HepG2 (cell line): ENCODE measurements at regions not wholly inside any gene's neighbourhood (a gene's known extent, or its start where the extent isn't known, plus 50 kb on each side); places are given as distances from the start of the nearest gene placed in this dataset.

Experiments used
- ATAC-seq: fragments of 200-7000 bp; cut with Tn5 transposase; 3 replicates; pipeline ENCODE4 v1.9.1; 2020; ENCODE audit warnings: mild to moderate bottlenecking, moderate library complexity
- BruUV-seq: library from RNA; stranded (reverse); fragments of 400-500 nt; replicated peaks from 2 replicates; lab custom pipeline; 2021; lab: Mats Ljungman, UMichigan
- CTCF ChIA-PET: fragments of 300-600 bp; formaldehyde crosslinking; extraction: SDS; loops from one replicate; lab custom pipeline; 2021; ENCODE audit warnings: low total read pairs, inconsistent platforms, low intra/inter-chr PET ratio; lab: Yijun Ruan, JAX
- POLR2A ChIA-PET: fragments of 350-600 bp; sonication (Branson Sonifier 250); formaldehyde crosslinking; loops from one replicate; lab custom pipeline; 2020; ENCODE audit warnings: antibody characterized with exemption, inconsistent platforms; lab: Yijun Ruan, JAX
- DNase-seq: peaks from one replicate; pipeline ENCODE4 v3.0.0-alpha.2; 2015; ENCODE audit warnings: low spot score
- FAIRE-seq: peaks from 3 replicates; lab custom pipeline; 2011; peaks lifted over from hg19 to GRCh38; lab: Jason Lieb, UNC
- H2AFZ ChIP-seq: one replicate; pipeline ENCODE4 v1.6.1; 2011; ENCODE audit warnings: low read length, inconsistent platforms
- H3K27ac ChIP-seq: fragments of 300-600 bp; 3 replicates; pipeline ENCODE4 v1.8.0; 2011; ENCODE audit warnings: mixed run types, mild to moderate bottlenecking, mixed read lengths, low read length, inconsistent platforms; ENCODE audit not compliant: insufficient read depth; ENCODE audit errors: extremely low read length
- H3K27me3 ChIP-seq, 2 experiments: fragments of 200-600 bp in 1 of 2; 2 replicates in 1 of 2; 3 replicates in 1 of 2; pipeline versions ENCODE4 v1.6.0 to v1.8.0; 2011; ENCODE audit warnings: low read length in 2 of 2, mild to moderate bottlenecking in 2 of 2, moderate library complexity in 2 of 2, inconsistent platforms in 1 of 2; ENCODE audit not compliant: insufficient read depth in 2 of 2, control insufficient read depth in 1 of 2
- H3K36me3 ChIP-seq, 2 experiments: fragments of 200-600 bp in 1 of 2; replicated peaks in 1 of 2; 2 replicates in 1 of 2; 3 replicates in 1 of 2; pipeline versions ENCODE4 v1.5.1 to v1.8.0; 2011; ENCODE audit warnings: low read length in 2 of 2, inconsistent platforms in 1 of 2; ENCODE audit not compliant: insufficient read depth in 2 of 2, control insufficient read depth in 1 of 2
- H3K4me1 ChIP-seq: 2 replicates; pipeline ENCODE4 v1.5.1; 2012; ENCODE audit warnings: low read length, inconsistent platforms; ENCODE audit not compliant: insufficient read depth
- H3K4me2 ChIP-seq: 2 replicates; pipeline ENCODE4 v1.6.0; 2011; ENCODE audit warnings: low read depth, low read length, inconsistent platforms
- H3K4me3 ChIP-seq, 3 experiments: fragments of 200-600 bp in 1 of 3; sonication (generic), shearing (Covaris generic) in 1 of 3; replicated peaks in 1 of 3; 2 replicates each; pipeline ENCODE4 v1.5.1; 2011 to 2016; ENCODE audit warnings: low read length in 3 of 3, inconsistent platforms in 2 of 3, low read depth in 2 of 3, mild to moderate bottlenecking in 2 of 3, control low read depth in 1 of 3, mixed read lengths in 1 of 3; ENCODE audit not compliant: insufficient read depth in 1 of 3
- H3K79me2 ChIP-seq: one replicate; pipeline ENCODE4 v1.6.1; 2011; ENCODE audit warnings: low read length, inconsistent platforms; ENCODE audit not compliant: insufficient read depth
- H3K9ac ChIP-seq: 2 replicates; pipeline ENCODE4 v1.6.0; 2011; ENCODE audit warnings: mild to moderate bottlenecking, low read depth, low read length, inconsistent platforms; ENCODE audit not compliant: insufficient read depth
- H3K9me3 ChIP-seq: 2 replicates; pipeline ENCODE4 v1.5.1; 2012; ENCODE audit warnings: mild to moderate bottlenecking, low read length
- H4K20me1 ChIP-seq: 2 replicates; pipeline ENCODE4 v1.6.0; 2011; ENCODE audit warnings: inconsistent platforms, mild to moderate bottlenecking, low read length, moderate library complexity; ENCODE audit not compliant: insufficient read depth
- HNRNPK ChIP-seq: fragments of 200-400 bp; formaldehyde crosslinking; IDR thresholded peaks from 2 replicates; pipeline ENCODE4 v1.6.1; 2018; ENCODE audit warnings: low read length, low read depth, moderate library complexity, mild to moderate bottlenecking; ENCODE audit not compliant: poor library complexity, severe bottlenecking
- PAF1 ChIP-seq: IDR thresholded peaks from 2 replicates; pipeline ENCODE4 v1.6.1; 2016; ENCODE audit warnings: missing genetic modification reagents, missing compliant biosample characterization
- PCBP2 ChIP-seq: fragments of 200-400 bp; formaldehyde crosslinking; optimal IDR thresholded peaks from 2 replicates; pipeline ENCODE3; 2018; ENCODE audit warnings: low read length, low read depth; ENCODE audit not compliant: poor library complexity, severe bottlenecking
- SIX1 ChIP-seq: sonication (generic); formaldehyde crosslinking; IDR thresholded peaks from 2 replicates; pipeline ENCODE4 v1.4.0; 2020; ENCODE audit warnings: missing genetic modification reagents, borderline replicate concordance
- SSRP1 ChIP-seq: IDR thresholded peaks from 2 replicates; pipeline ENCODE4 v1.6.1; 2016; ENCODE audit warnings: control low read depth
- TEAD3 ChIP-seq: optimal IDR thresholded peaks from 2 replicates; pipeline ENCODE3; 2016; ENCODE audit warnings: borderline replicate concordance
- ZBTB49 ChIP-seq: sonication (generic); formaldehyde crosslinking; IDR thresholded peaks from 2 replicates; pipeline ENCODE4 v1.4.0; 2020; ENCODE audit warnings: missing genetic modification reagents, borderline replicate concordance
- ZSCAN21 ChIP-seq: sonication (generic); formaldehyde crosslinking; IDR thresholded peaks from 2 replicates; pipeline ENCODE4 v1.8.0; 2022; ENCODE audit warnings: mild to moderate bottlenecking, missing genetic modification reagents, moderate library complexity, borderline replicate concordance
- WGBS: methylation state at CpG from one replicate; pipeline ENCODE4 v1.1.6; 2017; ENCODE audit warnings: low lambda C conversion rate; 5-methylcytosine and 5-hydroxymethylcytosine counted together
- in situ Hi-C: cut with HindIII; loops from 2 replicates; pipeline ENCODE4 v1.10.0; 2017; ENCODE audit warnings: low pct_unique_long_range_greater_than_20kb; ENCODE audit not compliant: extremely low pct_ligation_motif_present
- intact Hi-C: fragments of 100-400 bp; cut with micrococcal nuclease; formaldehyde crosslinking; loops from one replicate; pipeline ENCODE4 v1.10.0; 2022; ENCODE audit not compliant: unreplicated experiment
- TF ChIP-seq, protein P1 (sequence below): sonication (generic); formaldehyde crosslinking; IDR thresholded peaks from 2 replicates; pipeline ENCODE4 v1.8.1; 2022; ENCODE audit warnings: low read depth, mild to moderate bottlenecking, missing genetic modification reagents

DNA sequence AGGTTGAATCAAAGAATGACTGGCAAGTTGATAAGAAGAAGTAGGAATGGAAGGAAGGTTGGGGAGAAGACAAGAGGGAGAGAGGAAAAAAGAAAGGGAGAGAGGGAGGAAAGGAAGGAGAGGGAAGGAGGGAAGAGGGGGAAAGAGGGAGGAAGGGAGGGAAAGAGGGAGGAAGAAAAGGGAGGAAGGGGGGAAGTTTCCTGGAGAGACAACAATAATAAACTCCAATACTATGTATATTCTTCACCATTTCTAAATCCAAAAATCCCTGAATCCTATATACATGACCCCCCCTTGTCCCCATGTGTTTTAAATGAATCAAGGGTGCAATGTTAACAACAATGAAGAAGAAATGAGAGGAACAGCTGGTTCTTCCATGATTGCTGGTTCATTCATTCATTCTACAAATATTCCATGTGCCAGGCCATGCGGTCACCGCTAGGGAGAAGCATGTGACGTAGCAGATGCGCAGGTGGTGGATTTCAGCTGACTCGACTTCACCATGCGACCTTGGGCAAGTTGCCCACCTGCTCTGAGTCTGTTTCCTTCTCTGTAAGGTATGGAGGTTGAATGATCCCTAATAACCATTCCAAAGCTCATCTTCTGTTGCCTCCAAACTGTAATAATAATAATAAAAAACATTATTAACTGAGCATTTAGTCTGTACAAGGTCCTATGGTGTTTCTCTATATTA, 77.6 kb downstream of the EN1 start:
- FAIRE-seq = no peak
- 47% methylated on average over 6 of the region's 6 CpGs for WGBS
- Histone ChIP-seq H4K20me1 (no peaks in the 10 kb centered on the region), H3K27ac (no peak overlapping the region), H3K36me3 (no peaks in the 10 kb centered on the region), H3K4me1 (peaks cover 6% of the 10 kb centered on the region), H3K9me3 (no peaks in the 10 kb centered on the region), H3K79me2 (no peaks in the 10 kb centered on the region), H3K4me2 (no peak overlapping the region), H3K9ac (no peak overlapping the region), H2AFZ (no peak overlapping the region), H3K4me3 (no peak overlapping the region), H3K27me3 (peaks cover 0 to 10% of the 10 kb centered on the region in 2 experiments; a peak in 3 of 5 replicates)
- no peak for TF ChIP-seq SSRP1 (CRISPR knock-in tag)
- peak; percentile 68 for TF ChIP-seq PCBP2
- no peak for TF ChIP-seq TEAD3 (CRISPR knock-in tag)
- no peak for TF ChIP-seq PAF1 (CRISPR knock-in tag)
- TF ChIP-seq HNRNPK = peak; percentile 95
- TF ChIP-seq ZBTB49 (CRISPR knock-in tag) = no peak
- TF ChIP-seq, protein P1, sequence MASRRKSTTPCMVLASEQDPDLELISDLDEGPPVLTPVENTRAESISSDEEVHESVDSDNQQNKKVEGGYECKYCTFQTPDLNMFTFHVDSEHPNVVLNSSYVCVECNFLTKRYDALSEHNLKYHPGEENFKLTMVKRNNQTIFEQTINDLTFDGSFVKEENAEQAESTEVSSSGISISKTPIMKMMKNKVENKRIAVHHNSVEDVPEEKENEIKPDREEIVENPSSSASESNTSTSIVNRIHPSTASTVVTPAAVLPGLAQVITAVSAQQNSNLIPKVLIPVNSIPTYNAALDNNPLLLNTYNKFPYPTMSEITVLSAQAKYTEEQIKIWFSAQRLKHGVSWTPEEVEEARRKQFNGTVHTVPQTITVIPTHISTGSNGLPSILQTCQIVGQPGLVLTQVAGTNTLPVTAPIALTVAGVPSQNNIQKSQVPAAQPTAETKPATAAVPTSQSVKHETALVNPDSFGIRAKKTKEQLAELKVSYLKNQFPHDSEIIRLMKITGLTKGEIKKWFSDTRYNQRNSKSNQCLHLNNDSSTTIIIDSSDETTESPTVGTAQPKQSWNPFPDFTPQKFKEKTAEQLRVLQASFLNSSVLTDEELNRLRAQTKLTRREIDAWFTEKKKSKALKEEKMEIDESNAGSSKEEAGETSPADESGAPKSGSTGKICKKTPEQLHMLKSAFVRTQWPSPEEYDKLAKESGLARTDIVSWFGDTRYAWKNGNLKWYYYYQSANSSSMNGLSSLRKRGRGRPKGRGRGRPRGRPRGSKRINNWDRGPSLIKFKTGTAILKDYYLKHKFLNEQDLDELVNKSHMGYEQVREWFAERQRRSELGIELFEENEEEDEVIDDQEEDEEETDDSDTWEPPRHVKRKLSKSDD = no peak
- TF ChIP-seq SIX1 (CRISPR knock-in tag) = no peak
- TF ChIP-seq ZSCAN21 (CRISPR knock-in tag) = no peak
- intact Hi-C loops = no loop called here
- no peak for DNase-seq
- BruUV-seq = no TSS peak
- in situ Hi-C loops = no loop called here
- CTCF ChIA-PET = no interaction called here
- ATAC-seq = no peak
- POLR2A ChIA-PET = no interaction called here
